RPMI7951 (cell line): ENCODE measurements at regions not wholly inside any gene's neighbourhood (a gene's known extent, or its start where the extent isn't known, plus 50 kb on each side); places are given as distances from the start of the nearest gene placed in this dataset.

Experiments used
- DNase-seq: peaks from one replicate; pipeline ENCODE4 v3.0.0-alpha.2; 2012; ENCODE audit warnings: low read depth

DNA sequence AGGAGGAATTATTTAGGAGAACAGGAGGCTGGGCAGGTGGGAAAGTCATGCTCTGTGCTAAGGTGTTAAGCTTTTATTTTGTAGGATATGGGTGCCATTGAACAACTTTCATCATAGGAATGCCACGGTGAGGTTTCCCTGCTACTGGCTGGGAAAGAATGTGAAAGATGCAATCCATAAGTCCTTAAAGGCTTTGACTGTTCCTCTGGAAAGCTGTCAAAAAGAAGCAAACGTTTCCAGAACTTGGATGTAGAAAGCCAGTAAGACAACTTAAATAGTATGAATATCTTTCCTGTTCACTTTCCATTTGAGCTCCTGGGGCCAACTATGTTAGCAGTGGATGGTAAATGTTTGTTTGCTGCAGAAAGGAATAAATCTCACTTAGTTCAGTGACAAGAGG lies 574.4 kb downstream of the RNF144B start:
- DNase-seq: no peak

DNA sequence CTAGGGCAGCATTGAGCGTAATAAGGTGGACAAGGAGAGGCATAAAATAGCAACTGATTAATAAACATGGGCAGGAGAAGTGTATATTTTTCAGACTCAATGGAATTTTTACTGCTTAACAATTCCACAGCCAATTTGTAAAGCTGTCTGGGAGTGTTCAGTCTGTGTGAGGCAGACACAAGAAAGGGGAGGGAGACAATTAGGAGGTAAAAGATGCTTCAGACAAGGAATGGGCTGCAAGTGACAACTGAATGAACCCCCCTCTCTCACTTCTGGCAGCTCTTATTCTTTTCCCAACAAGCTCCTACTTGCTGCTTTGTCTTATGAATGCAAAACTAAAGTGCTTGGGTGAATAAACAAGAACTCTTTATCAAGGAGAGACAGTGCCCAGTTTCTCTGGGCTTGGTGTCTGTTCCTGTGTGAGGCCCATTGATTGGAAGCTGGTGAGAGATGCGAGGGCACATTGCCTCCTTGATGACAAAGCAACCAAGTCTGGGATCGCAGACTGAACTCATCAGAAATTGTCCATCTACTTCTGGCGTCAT lies 575.3 kb downstream of the RNF144B start:
- no peak for DNase-seq

DNA sequence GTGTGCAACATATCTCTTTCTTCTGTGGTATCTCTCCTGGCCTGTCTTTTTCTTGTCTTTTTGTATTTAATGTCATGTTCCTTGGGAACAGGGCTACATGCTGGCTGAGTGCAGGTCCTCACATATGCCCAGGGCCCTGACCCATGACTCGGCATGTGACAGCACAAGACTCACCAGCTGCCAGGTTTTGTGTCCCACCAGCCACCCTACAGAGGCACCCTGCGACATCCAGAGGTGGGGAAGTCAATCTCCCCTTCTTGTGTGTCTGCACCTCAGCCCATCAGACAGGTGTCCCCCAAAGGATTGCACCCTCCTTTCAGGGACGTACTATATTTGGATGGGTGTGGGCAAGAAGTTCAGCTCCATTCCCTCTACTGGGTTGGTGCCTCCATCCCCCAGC lies 576.3 kb downstream of the RNF144B start:
- DNase-seq: no peak

DNA sequence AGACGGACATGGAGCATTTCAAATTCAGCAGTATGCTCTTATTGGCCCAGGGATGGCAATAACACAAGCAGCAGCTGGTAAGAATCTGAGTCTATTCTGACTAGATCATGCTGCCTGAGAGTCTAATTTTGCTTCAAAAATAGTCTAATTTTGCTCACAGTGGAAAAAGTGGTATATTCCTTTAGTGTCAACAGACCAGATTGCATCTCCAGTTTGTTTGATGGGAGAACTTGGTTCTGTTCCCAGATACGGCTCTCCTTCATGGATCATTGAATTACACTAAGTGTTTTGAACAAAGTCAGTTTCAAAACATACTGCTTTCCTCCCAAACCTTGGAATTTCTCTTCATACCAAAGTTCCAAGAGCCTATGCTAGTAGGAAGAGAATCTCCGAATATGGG lies 586.1 kb downstream of the RNF144B start:
- DNase-seq: no peak

DNA sequence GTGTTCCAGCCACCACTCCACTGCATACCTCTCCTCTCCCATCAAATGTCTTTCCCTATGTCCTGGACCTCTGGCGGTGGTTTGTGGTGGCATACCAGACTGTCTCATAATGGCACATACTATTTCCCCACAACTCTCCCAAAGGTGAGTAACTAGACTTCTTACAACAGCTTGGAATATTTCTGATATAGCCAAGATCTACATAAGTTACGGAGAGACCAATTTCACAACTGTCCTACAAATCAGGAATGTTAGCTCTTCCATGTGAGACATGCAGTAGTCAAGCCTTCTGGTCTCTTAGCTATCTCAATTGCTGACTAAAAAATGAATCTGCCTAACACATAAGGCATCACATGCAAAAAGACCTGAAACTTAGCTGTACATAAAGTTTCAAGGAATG lies 588.9 kb downstream of the RNF144B start:
- DNase-seq: no peak

DNA sequence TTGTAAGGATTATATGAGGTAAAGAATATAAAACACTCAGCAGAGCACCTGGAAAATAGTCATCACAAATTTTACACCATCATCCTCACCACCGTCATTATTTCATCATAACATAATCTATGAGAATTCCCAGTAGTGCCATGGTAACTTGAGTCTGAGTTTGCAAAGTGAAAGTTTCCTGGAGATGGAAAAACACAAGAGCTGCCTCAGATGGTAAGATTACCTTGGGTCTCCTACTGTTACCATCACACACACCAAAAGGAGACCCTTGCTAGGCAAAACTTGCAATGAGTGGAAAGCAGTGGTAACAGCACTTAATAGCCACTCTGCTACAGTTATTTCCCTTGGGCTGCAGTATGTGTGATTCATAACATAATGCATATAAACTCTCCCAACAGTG lies 589.8 kb downstream of the RNF144B start:
- DNase-seq: no peak

DNA sequence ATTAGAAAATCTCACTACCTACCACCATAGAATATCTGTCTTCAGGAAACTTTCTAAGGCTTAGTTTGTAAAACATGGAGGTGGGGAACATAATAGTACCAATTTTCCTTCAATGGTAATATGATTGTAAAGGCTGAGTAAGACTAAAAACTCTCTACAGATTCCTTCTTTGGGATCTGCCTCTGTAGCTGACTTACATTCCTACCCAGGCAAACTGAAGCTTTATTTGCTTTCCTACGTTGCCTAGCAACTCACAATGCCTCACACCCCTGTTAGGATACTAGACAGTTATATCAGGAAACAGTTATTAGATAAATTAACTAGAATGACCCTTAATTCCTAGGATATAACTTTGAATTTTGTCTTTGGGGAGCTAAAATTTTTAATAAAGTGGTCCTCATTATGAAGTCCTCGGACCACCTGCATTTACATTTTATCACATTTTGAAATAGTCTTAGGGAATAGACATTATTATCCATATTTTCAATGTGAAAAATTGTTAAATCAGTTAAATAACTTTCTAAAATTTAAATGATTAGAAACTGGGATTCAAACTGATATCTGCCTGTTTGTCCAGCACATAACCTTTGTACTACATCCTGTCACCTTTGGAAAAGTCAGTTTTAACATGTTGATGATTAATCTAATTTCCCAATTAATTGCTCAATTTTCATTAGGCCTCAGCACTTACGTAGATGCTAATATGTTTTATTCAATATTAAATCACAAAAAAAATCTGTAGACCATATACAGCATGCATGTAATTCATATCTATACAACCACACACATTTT lies 591.4 kb downstream of the RNF144B start:
- DNase-seq: no peak

DNA sequence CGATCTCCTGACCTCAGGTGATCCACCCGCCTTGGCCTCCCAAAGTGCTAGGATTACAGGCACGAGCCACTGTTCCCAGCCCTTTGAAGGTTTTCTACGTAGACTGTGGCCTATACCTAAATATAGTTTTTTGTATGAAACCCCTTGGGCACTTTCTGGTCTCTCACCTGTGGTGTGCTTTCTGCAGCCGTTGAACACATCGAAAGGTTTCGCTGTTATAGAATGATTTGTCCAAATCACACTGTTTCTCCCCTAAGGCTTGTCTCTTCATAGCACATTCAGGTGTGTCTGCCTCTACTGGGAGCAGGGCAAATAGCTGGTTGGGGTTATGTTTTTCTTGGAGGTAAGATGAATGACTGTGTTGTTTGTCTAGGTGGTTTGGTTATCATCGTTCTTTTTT lies 597.9 kb downstream of the RNF144B start:
- no peak for DNase-seq

DNA sequence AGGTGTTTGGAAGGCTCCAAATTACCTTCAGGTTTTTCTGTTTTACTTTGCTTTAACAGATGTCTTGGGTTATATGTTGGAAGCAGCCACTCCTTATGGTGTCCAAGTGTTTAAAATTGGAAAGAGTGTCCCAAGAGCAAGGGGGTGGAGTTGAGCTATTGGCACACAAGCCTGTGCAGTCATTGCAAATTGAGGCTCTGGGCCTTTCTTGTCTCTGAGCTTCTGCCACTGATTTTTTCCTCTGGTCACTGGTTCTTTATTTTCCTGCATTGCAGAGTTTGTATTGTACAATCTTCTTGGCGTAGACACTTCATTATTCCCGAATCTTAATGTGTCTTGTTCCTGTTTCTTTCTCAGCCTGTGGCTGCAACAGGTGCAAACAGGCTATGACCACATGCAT lies 598.8 kb downstream of the RNF144B start:
- no peak for DNase-seq

DNA sequence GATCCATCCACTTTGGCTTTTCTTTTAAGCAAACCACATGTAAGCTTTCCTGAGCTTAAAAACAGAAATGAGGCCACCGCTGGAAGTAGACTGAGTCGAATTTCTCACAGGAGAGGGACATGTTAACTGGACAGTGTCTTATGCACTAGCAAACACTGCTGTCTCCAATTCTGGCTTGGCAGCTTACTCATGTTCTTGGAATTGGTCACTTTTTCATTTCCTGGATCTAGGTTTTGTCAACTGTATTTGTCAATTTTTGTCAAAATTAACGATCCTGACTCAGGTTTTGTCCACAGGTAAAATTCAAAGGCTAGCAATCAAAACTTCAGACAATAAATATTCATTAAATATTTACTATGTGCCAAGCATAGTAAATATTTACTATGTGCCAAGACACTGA lies 601.5 kb downstream of the RNF144B start:
- no peak for DNase-seq

DNA sequence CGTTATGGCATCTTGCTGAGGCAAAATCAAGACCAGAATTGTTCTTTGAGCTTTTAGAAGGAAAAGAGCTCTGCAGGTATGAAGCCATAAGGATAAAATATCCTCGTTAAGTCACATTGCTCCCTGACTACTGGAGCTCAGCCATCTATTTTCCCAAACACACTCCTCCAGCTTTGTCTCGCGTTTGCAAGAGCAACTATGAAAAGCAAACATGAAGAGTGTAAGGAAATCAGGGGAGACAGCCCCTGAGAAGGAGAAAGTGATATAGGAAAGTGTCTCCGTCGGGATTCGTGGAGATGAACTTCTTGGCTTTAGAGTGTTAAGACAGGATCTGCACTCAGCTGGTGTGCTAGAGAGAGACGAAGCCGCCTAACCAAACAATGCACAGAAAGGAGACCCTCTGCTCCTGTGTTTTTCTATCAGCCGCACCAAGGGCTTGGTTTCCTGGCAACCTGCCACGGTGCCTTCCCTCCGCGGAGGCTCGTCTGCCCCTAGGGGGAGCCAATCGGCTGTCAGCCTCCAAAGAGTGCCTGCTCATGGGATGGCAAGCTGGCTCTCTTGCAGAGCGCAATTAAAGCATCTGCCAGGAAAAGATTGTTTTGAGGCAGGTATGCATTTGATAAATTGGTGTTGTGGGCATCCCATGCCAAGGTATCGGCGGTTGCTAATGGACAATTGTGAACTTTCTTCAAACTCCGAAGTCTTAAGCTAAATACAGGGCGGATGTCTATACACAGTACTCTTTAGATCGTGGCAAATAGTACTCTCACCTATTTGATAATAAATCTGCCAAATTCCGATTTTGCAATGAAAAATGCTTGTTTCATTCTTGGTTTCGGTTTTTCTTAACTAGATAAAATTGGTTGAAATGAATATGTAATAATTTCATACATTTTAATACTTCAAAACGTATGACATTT lies 603.2 kb downstream of the RNF144B start:
- peak; percentile 13 for DNase-seq

DNA sequence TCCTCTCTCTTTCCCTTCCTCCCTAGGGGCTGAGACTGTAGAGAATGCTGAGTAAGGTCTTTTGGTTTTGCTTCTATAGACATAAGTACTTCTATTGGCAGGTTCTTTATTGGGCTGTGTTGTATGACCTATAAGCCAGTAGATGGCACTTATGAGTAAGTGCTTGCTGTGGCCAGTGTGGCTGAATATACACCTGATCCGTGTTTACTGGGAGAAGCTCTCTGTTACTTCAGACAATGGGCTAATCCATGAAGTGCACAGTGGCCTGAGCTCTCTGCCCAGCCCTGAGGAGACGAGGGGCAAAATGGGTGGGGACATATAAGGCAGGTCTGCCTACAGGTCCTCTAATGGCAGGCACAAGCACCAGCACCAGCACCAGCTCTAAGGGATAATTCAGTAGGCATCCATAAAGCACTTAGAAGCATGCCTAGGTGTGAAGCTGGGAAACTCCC lies 610.3 kb downstream of the RNF144B start:
- DNase-seq: no peak

DNA sequence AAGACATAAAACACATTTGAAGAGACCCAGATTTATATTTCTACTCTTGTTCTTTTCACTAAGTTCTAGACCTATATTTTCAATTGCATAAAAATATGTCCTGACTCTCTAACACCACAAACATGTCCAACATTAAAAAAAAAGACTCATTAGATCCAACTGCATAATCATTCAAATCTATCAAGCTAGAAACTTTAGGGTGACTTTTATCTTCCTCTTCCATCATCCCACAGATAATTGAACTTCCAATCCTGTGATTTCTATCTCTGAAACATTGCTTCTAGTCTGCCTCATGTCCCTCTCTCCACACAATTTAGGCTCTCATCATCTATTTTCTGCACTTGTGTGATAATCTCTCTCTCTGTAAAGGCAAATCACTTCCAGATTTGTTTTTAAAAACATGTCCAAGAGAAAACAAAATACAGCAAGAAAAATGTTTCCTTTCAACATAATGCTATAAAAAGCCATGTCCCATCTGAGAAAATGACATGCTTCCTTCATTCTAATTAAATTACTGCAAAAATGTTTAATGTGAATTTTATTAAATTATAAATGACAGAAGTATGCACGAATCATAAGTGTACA lies 615.9 kb downstream of the RNF144B start:
- no peak for DNase-seq

DNA sequence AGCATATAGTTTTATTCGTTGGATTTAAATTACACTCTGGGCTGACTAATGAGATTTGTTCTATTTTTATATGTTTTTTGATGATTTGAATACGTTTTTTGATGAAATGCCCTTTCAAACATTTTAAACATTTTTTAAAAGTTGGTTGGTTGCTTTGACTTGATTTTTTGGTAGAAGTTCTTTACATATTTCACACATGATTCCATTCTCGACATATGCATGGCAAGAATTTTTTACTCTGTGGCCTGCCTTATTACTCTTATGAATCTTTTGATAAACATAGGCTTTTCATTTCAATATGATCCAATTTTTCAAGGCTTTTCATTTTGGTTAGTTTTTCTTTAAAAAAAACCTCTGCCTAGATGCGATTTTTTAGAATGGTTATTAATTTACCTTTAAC lies 617.0 kb downstream of the RNF144B start:
- no peak for DNase-seq

DNA sequence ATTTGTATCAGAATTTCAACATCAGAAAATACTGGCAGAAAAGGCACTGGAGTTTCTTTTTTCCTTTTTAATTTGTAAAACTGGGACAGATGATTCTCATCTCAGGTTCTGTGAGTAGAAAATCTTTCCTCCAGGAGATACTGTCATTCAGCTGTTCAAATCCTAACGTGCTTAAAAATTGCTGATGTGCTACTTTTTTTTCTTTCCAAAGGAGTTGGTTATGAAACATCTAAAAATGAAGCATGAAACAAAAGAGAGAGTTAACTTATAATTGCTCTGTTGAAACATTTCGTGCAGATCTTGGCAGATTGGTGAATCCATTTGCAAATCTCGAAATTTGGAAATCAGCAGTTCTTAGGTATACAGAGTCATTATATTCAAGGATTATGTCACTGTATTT lies 622.6 kb downstream of the RNF144B start:
- no peak for DNase-seq

DNA sequence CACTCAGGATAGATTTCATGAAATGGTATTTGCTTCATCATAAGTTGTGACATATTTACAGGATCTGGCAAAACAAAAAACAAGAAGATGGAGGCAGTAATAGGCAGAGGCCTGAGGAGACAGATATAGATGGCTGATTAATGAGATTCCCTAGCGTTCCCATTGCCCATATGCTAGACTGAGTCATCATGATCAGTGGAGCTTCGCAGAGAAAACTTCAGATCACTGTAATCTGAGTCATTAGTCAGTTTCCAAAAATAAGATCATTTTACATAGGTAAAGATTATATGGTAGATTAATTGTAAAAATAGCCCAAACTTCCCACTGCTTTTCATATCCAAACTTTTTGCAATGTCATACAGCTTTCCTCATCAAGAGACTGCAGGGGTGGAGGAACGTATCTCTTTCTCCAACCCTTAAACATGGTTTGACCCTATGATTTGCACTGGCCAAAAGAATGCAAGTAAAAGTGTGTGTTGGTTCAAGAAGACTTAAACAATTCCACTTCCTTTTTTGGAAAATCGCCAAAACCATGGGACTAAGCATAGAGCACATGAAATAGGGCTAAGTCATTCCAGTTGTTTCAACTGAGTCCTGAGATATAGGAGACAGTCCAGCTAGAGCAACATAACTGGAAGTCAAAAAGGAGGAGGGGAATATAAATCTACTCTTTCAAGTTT lies 626.0 kb downstream of the RNF144B start:
- DNase-seq: no peak

DNA sequence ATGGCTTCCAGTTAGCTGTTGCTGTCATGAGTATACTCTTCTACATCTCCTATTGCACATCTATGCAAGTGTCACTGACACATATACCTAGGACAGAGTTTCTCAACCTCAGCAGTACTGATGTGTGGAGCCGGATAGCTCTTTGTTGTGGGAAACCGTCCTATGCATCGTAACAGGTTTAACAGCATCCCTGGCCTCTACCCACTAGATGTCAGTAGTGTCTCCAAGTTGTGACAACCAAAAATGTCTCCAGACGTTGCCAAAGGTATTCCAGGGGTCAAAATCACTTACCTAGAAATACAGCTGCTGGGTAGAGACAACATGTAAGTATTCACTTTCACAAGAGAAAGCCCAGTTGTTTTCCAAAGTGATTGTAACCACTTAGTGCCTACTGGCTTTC lies 637.6 kb downstream of the RNF144B start:
- DNase-seq: no peak

DNA sequence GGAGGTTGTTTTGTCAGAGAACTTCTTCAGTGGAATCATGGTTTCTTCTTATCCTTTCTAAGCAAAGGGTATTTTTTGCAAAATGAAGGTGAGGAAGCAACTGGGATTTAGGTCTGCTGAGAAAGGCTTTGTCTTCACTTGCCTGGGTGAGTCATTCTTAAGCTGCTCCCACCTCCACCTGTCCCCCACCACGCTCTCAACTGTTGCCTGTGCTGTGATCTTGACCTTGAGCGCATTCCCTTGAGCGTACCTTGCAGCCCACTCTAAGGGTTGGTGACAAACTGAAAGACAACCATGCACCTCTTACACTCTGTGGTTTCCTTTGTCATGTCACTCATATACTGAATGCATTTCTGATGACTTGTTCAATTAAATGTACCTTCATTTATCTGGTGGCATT lies 641.1 kb downstream of the RNF144B start:
- no peak for DNase-seq

DNA sequence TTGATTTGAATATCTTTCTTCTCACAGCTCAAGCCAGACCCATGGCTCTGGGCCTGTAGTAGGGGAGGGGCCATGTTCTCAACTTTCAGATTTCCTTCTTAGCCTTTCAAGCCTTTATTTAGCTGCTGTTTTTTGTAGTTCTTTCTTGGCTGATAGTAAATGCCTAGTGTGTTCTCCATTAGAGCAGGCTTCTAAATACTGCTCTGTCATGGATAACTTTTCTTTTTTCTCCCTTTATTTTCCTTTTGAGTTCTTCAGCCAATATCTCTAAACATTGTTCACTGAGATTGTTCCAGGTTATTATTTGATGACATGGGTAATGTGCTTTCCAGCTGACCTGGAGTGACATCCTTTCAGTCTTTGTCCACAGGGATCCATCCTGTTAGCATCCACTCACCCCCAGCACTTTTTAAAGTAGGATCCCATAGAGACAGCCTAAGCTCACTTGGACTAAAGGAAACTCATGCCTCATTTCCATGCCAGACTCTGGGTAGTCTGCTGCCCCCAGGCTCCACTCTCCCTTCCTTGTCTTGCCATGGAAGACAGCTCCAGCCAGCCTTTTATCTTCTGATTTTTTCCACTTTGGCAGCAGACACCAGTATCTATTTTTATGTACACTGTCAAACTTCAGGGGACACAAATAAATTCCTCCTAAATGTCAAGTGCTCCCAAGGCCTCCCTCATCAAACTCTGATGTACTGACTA lies 645.6 kb downstream of the RNF144B start:
- DNase-seq: no peak

DNA sequence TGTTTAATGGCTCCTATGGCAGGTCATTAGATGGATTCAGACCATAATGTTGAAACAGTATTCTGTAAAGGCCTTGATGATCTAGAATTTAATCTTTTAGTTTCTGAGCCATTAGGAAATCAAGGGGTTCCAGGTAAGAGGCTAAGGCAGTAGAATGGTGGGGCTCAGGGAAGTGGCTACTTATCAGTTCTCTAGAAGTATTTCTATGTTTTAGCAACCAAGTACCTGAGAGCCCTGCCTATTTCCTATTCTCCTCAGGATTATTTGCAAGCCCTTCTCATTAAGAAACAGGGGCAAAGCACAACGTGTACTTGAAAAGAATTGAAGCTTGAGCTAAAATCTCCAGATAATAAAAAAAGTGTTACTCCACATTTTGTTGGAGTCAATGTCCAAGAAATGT lies 646.5 kb downstream of the RNF144B start:
- DNase-seq: no peak

DNA sequence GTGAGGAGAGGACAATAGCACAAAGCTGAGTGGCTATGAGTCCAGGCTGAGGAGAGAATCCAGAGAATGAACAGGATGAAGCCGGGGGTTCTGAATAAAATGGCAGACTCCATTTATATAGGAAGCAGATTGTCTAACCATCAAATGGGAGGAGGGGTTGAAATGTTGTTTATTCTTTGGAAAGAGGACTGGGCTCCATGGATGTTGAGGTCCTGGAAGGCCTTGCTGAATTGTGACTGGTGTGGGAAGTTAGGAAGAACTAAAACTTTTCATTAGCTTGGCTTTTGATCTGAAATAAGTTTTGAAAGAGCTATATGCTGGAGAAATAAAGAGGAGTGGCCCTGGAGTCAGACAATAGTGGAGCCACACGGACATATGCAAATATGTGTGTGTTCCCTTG lies 647.8 kb downstream of the RNF144B start:
- DNase-seq: no peak
